Body of pancreas (tissue), 4 donors: ENCODE measurements at regions not wholly inside any gene's neighbourhood (a gene's known extent, or its start where the extent isn't known, plus 50 kb on each side); places are given as distances from the start of the nearest gene placed in this dataset.
A peak's percentile ranks its signal among the peaks of the same experiment; 100 is the strongest.

ENCODE experiments used
- ATAC-seq: fragments of 150-250 bp; one replicate; pipeline ENCODE4 v1.9.1; 2016
- DNase-seq, 4 donors: peaks; one replicate each; pipeline ENCODE4 v3.0.0-alpha.2; 2019
- H3K27ac ChIP-seq, 4 donors: fragments of 200-600 bp; sonication (generic); 1 replicate in 3 of 4; 2 replicates in 1 of 4; pipeline versions ENCODE4 v1.5.1 to v1.6.1; 2016 to 2019; ENCODE audit warnings: mild to moderate bottlenecking in 1 of 4, mixed read lengths in 1 of 4, moderate library complexity in 1 of 4
- H3K27me3 ChIP-seq, 2 donors: fragments of 200-600 bp; sonication (generic); one replicate each; pipeline ENCODE4 v1.6.0; 2016; ENCODE audit warnings: mild to moderate bottlenecking in 1 of 2
- H3K36me3 ChIP-seq, 2 donors: fragments of 200-600 bp; sonication (generic); replicated peaks in 1 of 2; 2 replicates each; pipeline ENCODE4 v1.5.1; 2016; ENCODE audit warnings: low read depth in 2 of 2; ENCODE audit not compliant: insufficient read depth in 1 of 2
- H3K4me1 ChIP-seq: fragments of 200-600 bp; sonication (generic); one replicate; pipeline ENCODE4 v1.6.0; 2016
- H3K4me3 ChIP-seq, 2 donors: fragments of 200-600 bp; sonication (generic); 1 replicate in 1 of 2; 2 replicates in 1 of 2; pipeline ENCODE4 v1.5.1; 2016 to 2019
- H3K9me3 ChIP-seq, 3 donors: fragments of 200-600 bp; sonication (generic); 1 replicate in 2 of 3; 2 replicates in 1 of 3; pipeline ENCODE4 v1.5.1; 2016
- POLR2A ChIP-seq, 3 donors: fragments of 450-650 bp; IDR thresholded peaks; one replicate each; pipeline ENCODE4 v1.6.1; 2016; ENCODE audit warnings: antibody characterized with exemption in 3 of 3, mild to moderate bottlenecking in 2 of 3
- WGBS, 2 donors: methylation state at CpG; one replicate each; pipeline ENCODE4 v1.1.5; 2017; 5-methylcytosine and 5-hydroxymethylcytosine counted together
- intact Hi-C: fragments of 100-400 bp; cut with DNase I; formaldehyde crosslinking; loops from one replicate; pipeline ENCODE4 v1.15.1; 2023
- TF ChIP-seq, protein P1 (sequence below), 7 experiments: fragments of 450-650 bp in 4 of 7; fragments of 200-600 bp in 3 of 7; sonication (generic) in 3 of 7; IDR thresholded peaks; one replicate each; pipeline ENCODE4 v1.5.1; 2016 to 2019; ENCODE audit warnings: antibody characterized with exemption in 7 of 7

DNA sequence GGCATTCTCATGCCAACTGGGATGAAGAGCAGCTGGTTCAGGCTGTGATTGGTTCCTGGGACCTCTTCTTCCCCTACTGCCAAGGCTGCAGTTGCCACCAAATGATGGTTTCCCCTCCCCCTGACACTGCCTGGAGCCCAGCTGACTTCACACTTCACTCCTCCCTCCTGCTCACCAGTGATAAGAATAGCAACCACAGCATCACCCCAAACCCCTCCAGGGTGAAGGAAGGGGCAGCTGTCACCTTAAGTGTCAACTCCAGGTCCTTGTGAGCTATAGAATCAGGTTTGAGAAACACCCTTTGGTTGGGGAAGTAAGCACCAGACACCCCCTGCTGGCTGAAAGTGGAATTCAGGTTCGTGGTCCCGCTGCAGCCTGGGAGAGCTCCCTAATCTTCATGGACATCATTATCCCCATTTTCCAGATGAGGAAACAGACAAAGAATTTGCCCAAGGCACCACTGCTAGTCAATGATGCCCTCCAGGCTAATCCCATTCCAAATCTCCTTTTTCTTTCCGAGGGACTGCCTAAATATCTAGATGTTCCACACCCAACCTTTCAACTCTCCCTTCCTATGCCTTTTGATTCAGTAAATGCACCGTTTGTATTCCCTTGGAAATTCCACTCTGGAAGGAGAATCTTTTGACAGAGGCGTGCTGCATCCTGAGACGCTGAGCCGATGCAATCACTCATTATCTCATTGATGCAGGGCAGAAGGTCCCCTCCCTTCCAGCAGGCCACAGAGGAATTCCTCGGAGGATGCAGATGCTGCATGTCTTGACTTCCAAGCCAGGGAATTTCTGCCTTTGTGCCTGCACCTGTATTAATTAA lies 50.6 kb upstream of the UQCRFS1 start:
- no peak overlapping the region for H3K4me3 ChIP-seq
- DNase-seq: peak; percentile 31 to 59 (median 42)
- TF ChIP-seq, protein P1, sequence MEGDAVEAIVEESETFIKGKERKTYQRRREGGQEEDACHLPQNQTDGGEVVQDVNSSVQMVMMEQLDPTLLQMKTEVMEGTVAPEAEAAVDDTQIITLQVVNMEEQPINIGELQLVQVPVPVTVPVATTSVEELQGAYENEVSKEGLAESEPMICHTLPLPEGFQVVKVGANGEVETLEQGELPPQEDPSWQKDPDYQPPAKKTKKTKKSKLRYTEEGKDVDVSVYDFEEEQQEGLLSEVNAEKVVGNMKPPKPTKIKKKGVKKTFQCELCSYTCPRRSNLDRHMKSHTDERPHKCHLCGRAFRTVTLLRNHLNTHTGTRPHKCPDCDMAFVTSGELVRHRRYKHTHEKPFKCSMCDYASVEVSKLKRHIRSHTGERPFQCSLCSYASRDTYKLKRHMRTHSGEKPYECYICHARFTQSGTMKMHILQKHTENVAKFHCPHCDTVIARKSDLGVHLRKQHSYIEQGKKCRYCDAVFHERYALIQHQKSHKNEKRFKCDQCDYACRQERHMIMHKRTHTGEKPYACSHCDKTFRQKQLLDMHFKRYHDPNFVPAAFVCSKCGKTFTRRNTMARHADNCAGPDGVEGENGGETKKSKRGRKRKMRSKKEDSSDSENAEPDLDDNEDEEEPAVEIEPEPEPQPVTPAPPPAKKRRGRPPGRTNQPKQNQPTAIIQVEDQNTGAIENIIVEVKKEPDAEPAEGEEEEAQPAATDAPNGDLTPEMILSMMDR (IDR thresholded peaks at IDR 0.05): peak in 6 of 7 experiments; percentile 52 to 64 (median 56)
- no peak for TF ChIP-seq POLR2A (IDR thresholded peaks at IDR 0.05)
- WGBS, 2 donors: 17 to 25% methylated on average over 8 of the region's 8 CpGs
- H3K4me1 ChIP-seq: no peaks in the 10 kb centered on the region
- H3K27me3 ChIP-seq: no peaks in the 10 kb centered on the region
- intact Hi-C loops: no loop called here
- no peak for ATAC-seq
- no peaks in the 10 kb centered on the region for H3K36me3 ChIP-seq
- H3K9me3 ChIP-seq: no peaks in the 10 kb centered on the region
- H3K27ac ChIP-seq: no peak overlapping the region

DNA sequence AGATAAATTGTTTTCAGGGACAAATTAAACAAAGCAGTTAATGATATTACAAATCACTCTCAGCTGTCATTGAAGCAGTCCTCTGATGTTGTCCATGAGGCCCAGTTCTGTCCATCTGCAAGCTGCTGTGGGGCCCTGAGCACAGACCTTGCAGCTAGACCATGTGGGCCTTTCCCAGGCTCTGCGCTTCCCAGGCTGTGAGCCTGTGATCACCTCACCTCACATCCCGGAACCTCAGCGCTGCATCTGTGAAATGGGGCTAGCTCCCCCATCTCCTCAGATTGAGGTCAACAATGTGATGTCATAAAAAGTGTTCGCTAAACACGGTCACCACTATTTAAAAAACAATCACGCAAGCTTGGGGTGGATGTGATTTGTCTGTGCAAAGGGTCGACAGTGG lies 51.9 kb upstream of the UQCRFS1 start:
- no peak for ATAC-seq
- no peaks in the 10 kb centered on the region for H3K27me3 ChIP-seq

DNA sequence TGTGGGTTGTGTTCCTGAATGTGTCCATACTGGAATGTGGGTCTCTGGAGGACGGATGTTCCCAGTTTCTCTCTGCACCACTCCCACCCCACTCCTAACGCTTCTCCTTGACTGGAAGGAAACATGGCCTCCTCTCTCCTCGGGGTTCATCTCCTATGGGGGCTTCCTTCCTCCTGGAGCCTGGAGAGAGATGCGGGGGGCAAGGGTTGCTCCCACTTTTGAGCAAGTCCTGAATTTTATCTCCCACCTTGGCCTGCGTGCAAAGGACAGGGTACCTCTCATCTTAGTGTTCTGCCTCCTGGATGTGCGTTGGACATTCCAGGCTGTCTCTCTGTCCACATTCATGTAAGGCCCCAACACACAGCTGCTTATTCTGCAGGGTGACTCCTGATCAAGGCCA lies 52.5 kb upstream of the UQCRFS1 start:
- Histone ChIP-seq H3K27ac (no peak overlapping the region), H3K4me1 (no peaks in the 10 kb centered on the region), H3K9me3 (no peaks in the 10 kb centered on the region), H3K27me3 (no peaks in the 10 kb centered on the region), H3K4me3 (no peak overlapping the region), H3K36me3 (no peaks in the 10 kb centered on the region)
- WGBS, 2 donors: 65 to 67% methylated on average over 6 of the region's 6 CpGs
- no peak for ATAC-seq
- intact Hi-C loops: no loop called here
- DNase-seq: no peak
- TF ChIP-seq, protein P1 (IDR thresholded peaks at IDR 0.05): no peak
- no peak for TF ChIP-seq POLR2A (IDR thresholded peaks at IDR 0.05)

More for the DNA sequence above, 51.9 kb upstream of the UQCRFS1 start:
- 60 to 69% methylated on average over 7 of the region's 7 CpGs for WGBS, 2 donors
- no peak for TF ChIP-seq POLR2A (IDR thresholded peaks at IDR 0.05)
- TF ChIP-seq, protein P1 (IDR thresholded peaks at IDR 0.05): no peak
- Histone ChIP-seq H3K4me3 (no peak overlapping the region), H3K4me1 (no peaks in the 10 kb centered on the region), H3K36me3 (no peaks in the 10 kb centered on the region), H3K27ac (no peak overlapping the region), H3K9me3 (no peaks in the 10 kb centered on the region)
- intact Hi-C loops: no loop called here
- DNase-seq: no peak

- TF ChIP-seq, protein P1 (IDR thresholded peaks at IDR 0.05): no peak
- no peak for TF ChIP-seq POLR2A (IDR thresholded peaks at IDR 0.05)
- Histone ChIP-seq H3K36me3 (no peaks in the 10 kb centered on the region), H3K9me3 (no peaks in the 10 kb centered on the region), H3K27ac (no peak overlapping the region), H3K4me1 (no peaks in the 10 kb centered on the region), H3K4me3 (no peak overlapping the region), H3K27me3 (no peaks in the 10 kb centered on the region)
- 37 to 46% methylated on average over 4 of the region's 4 CpGs for WGBS, 2 donors
- ATAC-seq (no peak), DNase-seq (no peak)
- intact Hi-C loops: no loop called here
Observed at GRCh38 chr19:29266001-29266400, 53.0 kb upstream of the UQCRFS1 start.

- H3K27ac ChIP-seq: no peak overlapping the region
- H3K4me1 ChIP-seq: no peaks in the 10 kb centered on the region
- H3K4me3 ChIP-seq: no peak overlapping the region
- intact Hi-C loops: no loop called here
- ATAC-seq: no peak
- TF ChIP-seq POLR2A (IDR thresholded peaks at IDR 0.05): no peak
- TF ChIP-seq, protein P1 (IDR thresholded peaks at IDR 0.05): no peak
- H3K27me3 ChIP-seq: no peaks in the 10 kb centered on the region
- WGBS, 2 donors: 65 to 75% methylated on average over 4 of the region's 4 CpGs
- no peaks in the 10 kb centered on the region for H3K9me3 ChIP-seq
- H3K36me3 ChIP-seq: no peaks in the 10 kb centered on the region
- DNase-seq: no peak
Observed at GRCh38 chr19:29266603-29267002, 53.7 kb upstream of the UQCRFS1 start.
